ENCODE measurements at regions not wholly inside any gene's neighbourhood (a gene's known extent, or its start where the extent isn't known, plus 50 kb on each side); places are given as distances from the start of the nearest gene placed in this dataset.
"Not testable (repeated sequence)": the region's sequence is repeated elsewhere in the genome, so short reads cannot be mapped to it uniquely, and the experiment has no call there.

- FAIRE-seq: no peak
Observed at GRCh38 chr7:13742811-13743210, 246.7 kb downstream of the ETV1 start.

GRCh38 chr7:13743226-13743625, 246.2 kb downstream of the ETV1 start:
- FAIRE-seq: no peak

- FAIRE-seq: no peak
Observed at GRCh38 chr7:13745530-13745929, 243.9 kb downstream of the ETV1 start.

- no peak for FAIRE-seq
Observed at GRCh38 chr7:13748998-13749397, 240.5 kb downstream of the ETV1 start.

- FAIRE-seq: no peak
Observed at GRCh38 chr7:13749636-13750035, 239.8 kb downstream of the ETV1 start.

GRCh38 chr7:13751766-13752165, 237.7 kb downstream of the ETV1 start:
- no peak for FAIRE-seq

- FAIRE-seq: no peak
Observed at GRCh38 chr7:13757841-13758240, 231.6 kb downstream of the ETV1 start.

GRCh38 chr7:13765853-13766252, 223.6 kb downstream of the ETV1 start:
- not testable (repeated sequence) for FAIRE-seq

GRCh38 chr7:13770305-13770704, 219.2 kb downstream of the ETV1 start:
- no peak for FAIRE-seq

- no peak for FAIRE-seq
Observed at GRCh38 chr7:13774976-13775375, 214.5 kb downstream of the ETV1 start.

- FAIRE-seq: no peak
Observed at GRCh38 chr7:13777242-13777641, 212.2 kb downstream of the ETV1 start.

GRCh38 chr7:13778967-13779366, 210.5 kb downstream of the ETV1 start:
- no peak for FAIRE-seq

- FAIRE-seq: no peak
Observed at GRCh38 chr7:13790611-13791010, 198.9 kb downstream of the ETV1 start.

GRCh38 chr7:13792208-13792607, 197.3 kb downstream of the ETV1 start:
- FAIRE-seq: no peak

GRCh38 chr7:13793926-13794325, 195.5 kb downstream of the ETV1 start:
- FAIRE-seq: no peak

- no peak for FAIRE-seq
Observed at GRCh38 chr7:13794581-13794980, 194.9 kb downstream of the ETV1 start.

GRCh38 chr7:13797545-13797944, 191.9 kb downstream of the ETV1 start:
- FAIRE-seq: no peak

- no peak for FAIRE-seq
Observed at GRCh38 chr7:13800694-13801448, 188.6 kb downstream of the ETV1 start.

- FAIRE-seq: no peak
Observed at GRCh38 chr7:13801669-13802068, 187.8 kb downstream of the ETV1 start.

GRCh38 chr7:13802651-13803050, 186.8 kb downstream of the ETV1 start:
- no peak for FAIRE-seq

- no peak for FAIRE-seq
Observed at GRCh38 chr7:13803134-13803533, 186.3 kb downstream of the ETV1 start.

GRCh38 chr7:13806089-13806867, 183.2 kb downstream of the ETV1 start:
- FAIRE-seq: not testable (repeated sequence)

- not testable (repeated sequence) for FAIRE-seq
Observed at GRCh38 chr7:13817230-13817629, 172.2 kb downstream of the ETV1 start.

- no peak for FAIRE-seq
Observed at GRCh38 chr7:13821152-13821787, 168.2 kb downstream of the ETV1 start.

Data from A204.1 (cell line).